IMR-90 (cell line): ENCODE measurements at regions not wholly inside any gene's neighbourhood (a gene's known extent, or its start where the extent isn't known, plus 50 kb on each side); places are given as distances from the start of the nearest gene placed in this dataset.

Experiments used
- ATAC-seq: fragments of 200-7000 bp; cut with Tn5 transposase; 2 replicates; pipeline ENCODE4 v1.9.1; 2020; ENCODE audit warnings: low read depth, mild to moderate bottlenecking, moderate library complexity
- BruUV-seq: library from RNA; stranded (reverse); fragments of 400-500 nt; replicated peaks from 2 replicates; lab custom pipeline; 2021; lab: Mats Ljungman, UMichigan
- CTCF ChIA-PET: fragments of 300-600 bp; formaldehyde crosslinking; extraction: SDS; loops from one replicate; lab custom pipeline; 2021; ENCODE audit warnings: antibody characterized with exemption; lab: Yijun Ruan, JAX
- POLR2A ChIA-PET: fragments of 300-600 bp; sonication (Branson Sonifier 250); formaldehyde crosslinking; loops from one replicate; lab custom pipeline; 2022; ENCODE audit warnings: antibody characterized with exemption; ENCODE audit not compliant: unreplicated experiment; lab: Charles Lee
- DNase-seq: peaks from one replicate; pipeline ENCODE4 v3.0.0; 2013
- H2AFZ ChIP-seq: replicated peaks from 2 replicates; pipeline ENCODE3; 2013; ENCODE audit warnings: low read length, mild to moderate bottlenecking; ENCODE audit not compliant: poor library complexity
- H2AK5ac ChIP-seq: 2 replicates; pipeline ENCODE4 v1.6.1; 2013; ENCODE audit warnings: low read depth, low read length, inconsistent platforms
- H2AK9ac ChIP-seq: replicated peaks from 2 replicates; pipeline ENCODE3; 2013; ENCODE audit warnings: mild to moderate bottlenecking, low read depth, low read length, moderate library complexity; ENCODE audit not compliant: poor library complexity
- H2BK120ac ChIP-seq: 2 replicates; pipeline ENCODE4 v1.6.1; 2013; ENCODE audit warnings: low read depth, low read length, inconsistent platforms
- H2BK15ac ChIP-seq: 3 replicates; pipeline ENCODE4 v1.6.1; 2013; ENCODE audit warnings: low read depth, low read length, inconsistent platforms
- H2BK20ac ChIP-seq: 2 replicates; pipeline ENCODE4 v1.6.1; 2013; ENCODE audit warnings: low read depth, mild to moderate bottlenecking, inconsistent platforms, low read length, moderate library complexity
- H2BK5ac ChIP-seq: 2 replicates; pipeline ENCODE4 v1.6.1; 2013; ENCODE audit warnings: mild to moderate bottlenecking, low read depth, low read length, inconsistent platforms; ENCODE audit not compliant: poor library complexity, severe bottlenecking
- H3K14ac ChIP-seq: replicated peaks from 2 replicates; pipeline ENCODE4 v1.6.1; 2013; ENCODE audit warnings: low read depth, low read length, inconsistent platforms
- H3K18ac ChIP-seq: 2 replicates; pipeline ENCODE4 v1.6.1; 2013; ENCODE audit warnings: low read depth, low read length, control low read depth
- H3K23ac ChIP-seq: 2 replicates; pipeline ENCODE4 v1.6.1; 2013; ENCODE audit warnings: low read depth, low read length, inconsistent platforms
- H3K27ac ChIP-seq: 2 replicates; pipeline ENCODE4 v1.5.1; 2013; ENCODE audit warnings: mild to moderate bottlenecking, control low read depth, low read length; ENCODE audit not compliant: insufficient read depth
- H3K27me3 ChIP-seq: 2 replicates; pipeline ENCODE4 v1.6.1; 2013; ENCODE audit warnings: low read length; ENCODE audit not compliant: control insufficient read depth, insufficient read depth
- H3K36me3 ChIP-seq: 2 replicates; pipeline ENCODE4 v1.6.1; 2013; ENCODE audit warnings: low read length, mixed read lengths; ENCODE audit not compliant: control insufficient read depth, insufficient read depth
- H3K4ac ChIP-seq: 2 replicates; pipeline ENCODE4 v1.6.1; 2013; ENCODE audit warnings: low read depth, low read length, inconsistent platforms
- H3K4me1 ChIP-seq: 2 replicates; pipeline ENCODE4 v1.6.1; 2013; ENCODE audit warnings: low read length, mixed read lengths; ENCODE audit not compliant: control insufficient read depth, insufficient read depth
- H3K4me2 ChIP-seq: 2 replicates; pipeline ENCODE4 v1.6.1; 2013; ENCODE audit warnings: low read depth, mild to moderate bottlenecking, control low read depth, low read length, moderate library complexity
- H3K4me3 ChIP-seq: 2 replicates; pipeline ENCODE4 v1.5.1; 2013; ENCODE audit warnings: low read depth, mild to moderate bottlenecking, control low read depth, low read length, moderate library complexity; ENCODE audit not compliant: insufficient read depth
- H3K56ac ChIP-seq: 2 replicates; pipeline ENCODE4 v1.6.1; 2013; ENCODE audit warnings: low read length, inconsistent platforms; ENCODE audit not compliant: insufficient read depth; ENCODE audit errors: extremely low read depth
- H3K79me1 ChIP-seq, 2 experiments: 2 replicates each; pipeline ENCODE4 v1.6.1; 2013; ENCODE audit warnings: low read length in 2 of 2, inconsistent platforms in 1 of 2, low read depth in 1 of 2
- H3K9ac ChIP-seq: 2 replicates; pipeline ENCODE4 v1.6.1; 2013; ENCODE audit warnings: low read depth, low read length, control low read depth
- H3K9me1 ChIP-seq: 2 replicates; pipeline ENCODE4 v1.6.1; 2013; ENCODE audit warnings: low read length, inconsistent platforms; ENCODE audit not compliant: insufficient read depth
- H3K9me3 ChIP-seq: 2 replicates; pipeline ENCODE4 v1.6.1; 2013; ENCODE audit warnings: low read length; ENCODE audit not compliant: control insufficient read depth, insufficient read depth
- H4K20me1 ChIP-seq: 2 replicates; pipeline ENCODE4 v1.6.1; 2013; ENCODE audit warnings: low read length, inconsistent platforms; ENCODE audit not compliant: insufficient read depth
- H4K5ac ChIP-seq: 2 replicates; pipeline ENCODE4 v1.6.1; 2013; ENCODE audit warnings: mild to moderate bottlenecking, low read depth, low read length, control low read depth
- H4K8ac ChIP-seq, 2 experiments: 2 replicates each; pipeline ENCODE4 v1.6.1; 2013; ENCODE audit warnings: low read depth in 2 of 2, low read length in 2 of 2, control low read depth in 1 of 2, inconsistent platforms in 1 of 2
- H4K91ac ChIP-seq: 2 replicates; pipeline ENCODE4 v1.6.1; 2013; ENCODE audit warnings: low read depth, low read length, inconsistent platforms; ENCODE audit not compliant: insufficient read depth
- BHLHE40 ChIP-seq: fragments of 150-350 bp; IDR thresholded peaks from 2 replicates; pipeline ENCODE4 v1.6.1; 2016; ENCODE audit warnings: mild to moderate bottlenecking, low read depth, low read length
- CEBPB ChIP-seq: IDR thresholded peaks from 2 replicates; pipeline ENCODE4 v1.6.1; 2012; ENCODE audit warnings: low read depth, low read length, improper control_type of control experiment
- CHD1 ChIP-seq: IDR thresholded peaks from 2 replicates; pipeline ENCODE4 v1.6.1; 2012; ENCODE audit warnings: low read depth, low read length, improper control_type of control experiment
- FOS ChIP-seq: fragments of 150-350 bp; IDR thresholded peaks from 2 replicates; pipeline ENCODE4 v1.6.1; 2016; ENCODE audit warnings: low read depth, low read length
- MAFK ChIP-seq: IDR thresholded peaks from 2 replicates; pipeline ENCODE4 v1.6.1; 2012; ENCODE audit warnings: low read depth, low read length, improper control_type of control experiment
- MAZ ChIP-seq: IDR thresholded peaks from 2 replicates; pipeline ENCODE4 v1.6.1; 2012; ENCODE audit warnings: low read depth, mild to moderate bottlenecking, low read length, improper control_type of control experiment, moderate library complexity, borderline replicate concordance
- MXI1 ChIP-seq: IDR thresholded peaks from 2 replicates; pipeline ENCODE4 v1.6.1; 2012; ENCODE audit warnings: low read depth, mild to moderate bottlenecking, low read length, moderate library complexity, borderline replicate concordance
- NFE2L2 ChIP-seq: fragments of 150-350 bp; IDR thresholded peaks from 2 replicates; pipeline ENCODE4 v1.6.1; 2016; ENCODE audit warnings: low read depth, mild to moderate bottlenecking, low read length
- POLR2A ChIP-seq: IDR thresholded peaks from 2 replicates; pipeline ENCODE4 v1.6.1; 2012; ENCODE audit warnings: mild to moderate bottlenecking, low read depth, low read length
- RAD21 ChIP-seq: IDR thresholded peaks from 2 replicates; pipeline ENCODE4 v1.6.1; 2012; ENCODE audit warnings: low read length, improper control_type of control experiment
- RCOR1 ChIP-seq: IDR thresholded peaks from 2 replicates; pipeline ENCODE4 v1.6.1; 2012; ENCODE audit warnings: mild to moderate bottlenecking, low read length, improper control_type of control experiment; ENCODE audit not compliant: insufficient replicate concordance
- RFX5 ChIP-seq: IDR thresholded peaks from 2 replicates; pipeline ENCODE4 v1.8.0; 2012; ENCODE audit warnings: low read depth, mild to moderate bottlenecking, low read length, moderate library complexity
- SMC3 ChIP-seq: fragments of 150-350 bp; IDR thresholded peaks from 2 replicates; pipeline ENCODE4 v1.6.1; 2016; ENCODE audit warnings: low read depth, mild to moderate bottlenecking, antibody characterized with exemption, low read length, moderate library complexity
- USF2 ChIP-seq: fragments of 150-350 bp; IDR thresholded peaks from 2 replicates; pipeline ENCODE4 v1.6.1; 2017; ENCODE audit warnings: mild to moderate bottlenecking, antibody characterized with exemption, low read length, low read depth
- WGBS, 2 experiments: methylation state at CpG; one replicate each; pipeline versions ENCODE4 v1.1.5 to v1.1.7; 2013; ENCODE audit warnings: missing lambda C conversion rate in 2 of 2; ENCODE audit not compliant: insufficient read length in 1 of 2; ENCODE audit errors: extremely low coverage in 2 of 2; 5-methylcytosine and 5-hydroxymethylcytosine counted together
- dilution Hi-C: fragments of 300-500 bp; cut with HindIII; formaldehyde crosslinking; loops from one replicate; pipeline ENCODE4 v1.14.3; 2018; ENCODE audit warnings: low sequenced_read_pairs; ENCODE audit not compliant: unreplicated experiment
- in situ Hi-C: fragments of 300-500 bp; cut with MboI; formaldehyde crosslinking; loops from 3 replicates; pipeline ENCODE4 v1.14.3; 2019; ENCODE audit warnings: low sequenced_read_pairs, inconsistent platforms, mixed read lengths
- intact Hi-C: fragments of 100-400 bp; cut with micrococcal nuclease; formaldehyde crosslinking; loops from 2 replicates; pipeline ENCODE4 v1.10.0; 2022
- TF ChIP-seq, protein P1 (sequence below): conservative IDR thresholded peaks from 2 replicates; pipeline ENCODE4 v1.5.1; 2012; ENCODE audit warnings: mild to moderate bottlenecking, low read depth, low read length, improper control_type of control experiment
- TF ChIP-seq, protein P2 (sequence below): fragments of 150-350 bp; IDR thresholded peaks from 2 replicates; pipeline ENCODE4 v1.6.1; 2016; ENCODE audit warnings: low read depth, mild to moderate bottlenecking, low read length, moderate library complexity, borderline replicate concordance

- Histone ChIP-seq H2AK5ac (no peak overlapping the region), H3K18ac (no peak overlapping the region), H3K23ac (no peak overlapping the region), H3K9ac (no peak overlapping the region), H3K9me3 (peaks cover 5% of the 10 kb centered on the region; the same call in 1 of the 2 replicates), H3K4me1 (no peaks in the 10 kb centered on the region), H4K20me1 (no peaks in the 10 kb centered on the region), H3K36me3 (no peaks in the 10 kb centered on the region), H3K79me1 (no peaks in the 10 kb centered on the region), H3K4ac (no peak overlapping the region), H4K8ac (no peak overlapping the region), H3K27me3 (peaks cover 19% of the 10 kb centered on the region), H2BK20ac (no peak overlapping the region), H3K27ac (no peak overlapping the region), H2AK9ac (no peak overlapping the region), H3K14ac (no peak overlapping the region), H2BK15ac (no peak overlapping the region), H3K4me2 (no peak overlapping the region), H4K91ac (no peak overlapping the region), H3K56ac (no peak overlapping the region), H2BK120ac (no peak overlapping the region), H3K4me3 (no peak overlapping the region), H2BK5ac (no peak overlapping the region), H3K9me1 (no peaks in the 10 kb centered on the region), H2AFZ (no peak overlapping the region), H4K5ac (no peak overlapping the region)
- ATAC-seq (no peak), DNase-seq (no peak)
- dilution Hi-C loops, result no loop called here
- intact Hi-C loops, result no loop called here
- no TSS peak for BruUV-seq
- CTCF ChIA-PET, result no interaction called here
- in situ Hi-C loops, result no loop called here
- no peak for TF ChIP-seq CEBPB
- no peak for TF ChIP-seq RFX5
- no peak for TF ChIP-seq RCOR1
- no peak for TF ChIP-seq NFE2L2
- no peak for TF ChIP-seq BHLHE40
- TF ChIP-seq, protein P1, sequence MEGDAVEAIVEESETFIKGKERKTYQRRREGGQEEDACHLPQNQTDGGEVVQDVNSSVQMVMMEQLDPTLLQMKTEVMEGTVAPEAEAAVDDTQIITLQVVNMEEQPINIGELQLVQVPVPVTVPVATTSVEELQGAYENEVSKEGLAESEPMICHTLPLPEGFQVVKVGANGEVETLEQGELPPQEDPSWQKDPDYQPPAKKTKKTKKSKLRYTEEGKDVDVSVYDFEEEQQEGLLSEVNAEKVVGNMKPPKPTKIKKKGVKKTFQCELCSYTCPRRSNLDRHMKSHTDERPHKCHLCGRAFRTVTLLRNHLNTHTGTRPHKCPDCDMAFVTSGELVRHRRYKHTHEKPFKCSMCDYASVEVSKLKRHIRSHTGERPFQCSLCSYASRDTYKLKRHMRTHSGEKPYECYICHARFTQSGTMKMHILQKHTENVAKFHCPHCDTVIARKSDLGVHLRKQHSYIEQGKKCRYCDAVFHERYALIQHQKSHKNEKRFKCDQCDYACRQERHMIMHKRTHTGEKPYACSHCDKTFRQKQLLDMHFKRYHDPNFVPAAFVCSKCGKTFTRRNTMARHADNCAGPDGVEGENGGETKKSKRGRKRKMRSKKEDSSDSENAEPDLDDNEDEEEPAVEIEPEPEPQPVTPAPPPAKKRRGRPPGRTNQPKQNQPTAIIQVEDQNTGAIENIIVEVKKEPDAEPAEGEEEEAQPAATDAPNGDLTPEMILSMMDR, result no peak
- TF ChIP-seq MAZ, result no peak
- TF ChIP-seq POLR2A, result no peak
- TF ChIP-seq, protein P2, sequence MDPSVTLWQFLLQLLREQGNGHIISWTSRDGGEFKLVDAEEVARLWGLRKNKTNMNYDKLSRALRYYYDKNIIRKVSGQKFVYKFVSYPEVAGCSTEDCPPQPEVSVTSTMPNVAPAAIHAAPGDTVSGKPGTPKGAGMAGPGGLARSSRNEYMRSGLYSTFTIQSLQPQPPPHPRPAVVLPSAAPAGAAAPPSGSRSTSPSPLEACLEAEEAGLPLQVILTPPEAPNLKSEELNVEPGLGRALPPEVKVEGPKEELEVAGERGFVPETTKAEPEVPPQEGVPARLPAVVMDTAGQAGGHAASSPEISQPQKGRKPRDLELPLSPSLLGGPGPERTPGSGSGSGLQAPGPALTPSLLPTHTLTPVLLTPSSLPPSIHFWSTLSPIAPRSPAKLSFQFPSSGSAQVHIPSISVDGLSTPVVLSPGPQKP, result no peak
- TF ChIP-seq SMC3, result no peak
- TF ChIP-seq MAFK, result no peak
- TF ChIP-seq FOS, result no peak
- TF ChIP-seq CHD1, result no peak
- no peak for TF ChIP-seq USF2
- TF ChIP-seq RAD21, result no peak
- TF ChIP-seq MXI1, result no peak
- WGBS, 2 experiments, result 88% methylated on average over 18 of the region's 65 CpGs; no CpG with 5 or more reads in 1 of the 2 experiments
- POLR2A ChIA-PET, result no interaction called here
Observed at GRCh38 chr2:128492966-128493811, 174.5 kb upstream of the HS6ST1 start.
